Esophagus muscularis mucosa (tissue), 4 donors: ENCODE measurements at regions not wholly inside any gene's neighbourhood (a gene's known extent, or its start where the extent isn't known, plus 50 kb on each side); places are given as distances from the start of the nearest gene placed in this dataset.

ENCODE experiments used
- DNase-seq: peaks from one replicate; pipeline ENCODE4 v3.0.0-alpha.2; 2017; ENCODE audit errors: extremely low spot score
- H3K27ac ChIP-seq, 4 donors: fragments of 200-600 bp; sonication (generic); replicated peaks in 1 of 4; 1 replicate in 3 of 4; 2 replicates in 1 of 4; pipeline ENCODE4 v1.5.1; 2016 to 2019; ENCODE audit warnings: mild to moderate bottlenecking in 1 of 4
- H3K27me3 ChIP-seq, 4 donors: fragments of 200-600 bp; sonication (generic); one replicate each; pipeline versions ENCODE4 v1.5.1 to v1.6.0; 2016 to 2019
- H3K36me3 ChIP-seq, 4 donors: fragments of 200-600 bp; sonication (generic); one replicate each; pipeline ENCODE4 v1.5.1; 2016 to 2019
- H3K4me1 ChIP-seq, 4 donors: fragments of 200-600 bp; sonication (generic); one replicate each; pipeline ENCODE4 v1.5.1; 2016 to 2019
- H3K4me3 ChIP-seq, 4 donors: fragments of 200-600 bp; sonication (generic); 1 replicate in 2 of 4; 2 replicates in 2 of 4; pipeline ENCODE4 v1.5.1; 2016 to 2019; ENCODE audit warnings: mild to moderate bottlenecking in 4 of 4, moderate library complexity in 1 of 4
- H3K9me3 ChIP-seq, 4 donors: fragments of 200-600 bp; sonication (generic); 1 replicate in 3 of 4; 2 replicates in 1 of 4; pipeline ENCODE4 v1.5.1; 2016 to 2019
- CTCF ChIP-seq, 3 experiments: fragments of 200-600 bp in 2 of 3; fragments of 450-650 bp in 1 of 3; sonication (generic) in 2 of 3; IDR thresholded peaks; one replicate each; pipeline ENCODE4 v1.5.1; 2017 to 2019; ENCODE audit warnings: antibody characterized with exemption in 3 of 3, mild to moderate bottlenecking in 2 of 3, moderate library complexity in 1 of 3
- EP300 ChIP-seq: sonication (generic); formaldehyde crosslinking; IDR thresholded peaks from one replicate; pipeline ENCODE4 v1.6.1; 2017; ENCODE audit warnings: antibody characterized with exemption
- POLR2A ChIP-seq: fragments of 450-650 bp; IDR thresholded peaks from one replicate; pipeline ENCODE4 v1.6.1; 2017; ENCODE audit warnings: antibody characterized with exemption, moderate library complexity, mild to moderate bottlenecking, low read depth
- POLR2AphosphoS5 ChIP-seq, 2 donors: sonication (generic); formaldehyde crosslinking; IDR thresholded peaks; one replicate each; pipeline ENCODE4 v1.6.1; 2017; ENCODE audit warnings: antibody characterized with exemption in 2 of 2
- WGBS: methylation state at CpG from one replicate; pipeline ENCODE4 v1.1.5; 2018; 5-methylcytosine and 5-hydroxymethylcytosine counted together
- intact Hi-C: fragments of 100-400 bp; cut with DNase I; formaldehyde crosslinking; loops from one replicate; pipeline ENCODE4 v1.15.1; 2023

GRCh38 chr5:1963941-1964451 lies 81.3 kb upstream of the IRX4 start:
- Histone ChIP-seq H3K4me3 (no peak overlapping the region), H3K27ac (no peak overlapping the region), H3K36me3 (no peaks in the 10 kb centered on the region), H3K9me3 (no peaks in the 10 kb centered on the region), H3K27me3 (peaks cover 0 to 8% (median 0%) of the 10 kb centered on the region in 4 donors), H3K4me1 (no peaks in the 10 kb centered on the region)
- WGBS, result 80% methylated on average over 14 of the region's 14 CpGs
- intact Hi-C loops, result no loop called here
- peak; percentile 85 for DNase-seq
- TF ChIP-seq CTCF (IDR thresholded peaks at IDR 0.05) (no peak), EP300 (no peak), POLR2A (no peak), POLR2AphosphoS5 (IDR thresholded peaks at IDR 0.05) (no peak)

- Histone ChIP-seq H3K4me3 (no peak overlapping the region), H3K36me3 (no peaks in the 10 kb centered on the region), H3K27me3 (peaks cover 0 to 10% (median 0%) of the 10 kb centered on the region in 4 donors), H3K9me3 (no peaks in the 10 kb centered on the region), H3K4me1 (no peaks in the 10 kb centered on the region), H3K27ac (no peak overlapping the region)
- DNase-seq, result no peak
- TF ChIP-seq POLR2AphosphoS5 (IDR thresholded peaks at IDR 0.05) (no peak), POLR2A (no peak), CTCF (IDR thresholded peaks at IDR 0.05) (no peak), EP300 (no peak)
- intact Hi-C loops, result no loop called here
- 75% methylated on average over 7 of the region's 12 CpGs for WGBS
Measured at GRCh38 chr5:1963358-1963757, 80.6 kb upstream of the IRX4 start.

- Histone ChIP-seq H3K4me3 (no peak overlapping the region), H3K36me3 (no peaks in the 10 kb centered on the region), H3K27me3 (peaks cover 0 to 15% (median 0%) of the 10 kb centered on the region in 4 donors), H3K4me1 (no peaks in the 10 kb centered on the region), H3K9me3 (no peaks in the 10 kb centered on the region), H3K27ac (no peak overlapping the region)
- TF ChIP-seq POLR2A, result no peak
- TF ChIP-seq EP300, result no peak
- no peak for TF ChIP-seq POLR2AphosphoS5 (IDR thresholded peaks at IDR 0.05)
- no peak for TF ChIP-seq CTCF (IDR thresholded peaks at IDR 0.05)
- intact Hi-C loops, result no loop called here
- WGBS, result 88% methylated on average over 13 of the region's 13 CpGs
- DNase-seq, result no peak
Measured at GRCh38 chr5:1962619-1963355, 80.1 kb upstream of the IRX4 start.

- Histone ChIP-seq H3K4me1 (no peaks in the 10 kb centered on the region), H3K4me3 (no peak overlapping the region), H3K27ac (no peak overlapping the region), H3K9me3 (no peaks in the 10 kb centered on the region), H3K36me3 (no peaks in the 10 kb centered on the region), H3K27me3 (peaks cover 0 to 15% (median 0%) of the 10 kb centered on the region in 4 donors)
- DNase-seq, result no peak
- 69% methylated on average over 25 of the region's 25 CpGs for WGBS
- intact Hi-C loops, result no loop called here
- no peak for TF ChIP-seq EP300
- TF ChIP-seq CTCF (IDR thresholded peaks at IDR 0.05), result no peak
Measured at GRCh38 chr5:1961952-1962595, 79.3 kb upstream of the IRX4 start.
